GM19043 (cell line): ENCODE measurements at regions not wholly inside any gene's neighbourhood (a gene's known extent, or its start where the extent isn't known, plus 50 kb on each side); places are given as distances from the start of the nearest gene placed in this dataset.
"Not testable (repeated sequence)": the region's sequence is repeated elsewhere in the genome, so short reads cannot be mapped to it uniquely, and the experiment has no call there.

ENCODE experiments used
- ATAC-seq: cut with Tn5 transposase; IDR thresholded peaks from one replicate; pipeline ENCODE4 v1.9.1; 2021; ENCODE audit warnings: low read depth; ENCODE audit not compliant: unreplicated experiment

DNA sequence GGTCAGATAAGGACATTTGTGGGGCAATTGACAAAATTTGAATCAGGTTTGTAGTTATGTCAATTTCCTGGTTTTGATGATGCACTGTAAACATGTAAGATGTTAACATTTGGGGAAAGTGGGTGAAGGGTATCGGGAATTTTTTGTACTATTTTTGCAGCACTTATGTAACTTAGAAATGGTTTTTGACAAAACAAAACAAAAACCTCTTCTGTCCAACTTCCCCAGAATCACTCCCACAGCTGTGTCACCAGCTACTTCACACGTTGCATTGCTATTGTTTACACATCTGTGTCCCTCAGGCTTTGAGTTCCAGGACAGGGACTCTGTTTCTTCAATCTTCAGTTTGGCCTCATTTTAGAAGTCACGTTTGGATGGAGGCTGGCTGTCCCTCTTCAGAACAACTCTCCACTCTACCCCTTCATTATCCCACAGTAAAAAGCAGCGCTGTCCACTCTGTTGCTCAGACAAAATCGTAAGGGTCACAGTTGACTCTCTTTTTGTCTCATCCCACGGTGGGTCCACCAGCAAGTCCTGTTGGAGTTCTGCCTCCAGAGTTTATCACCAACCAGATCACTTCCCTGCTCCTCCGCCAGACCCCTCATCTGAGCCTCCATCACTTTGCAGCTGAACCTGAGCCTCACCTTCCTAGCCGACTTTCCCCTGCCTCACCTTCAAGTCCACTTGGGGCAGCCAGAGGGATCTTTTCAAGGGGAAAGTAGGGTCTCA is 63.2 kb downstream of the NENF start:
- ATAC-seq, result no peak

DNA sequence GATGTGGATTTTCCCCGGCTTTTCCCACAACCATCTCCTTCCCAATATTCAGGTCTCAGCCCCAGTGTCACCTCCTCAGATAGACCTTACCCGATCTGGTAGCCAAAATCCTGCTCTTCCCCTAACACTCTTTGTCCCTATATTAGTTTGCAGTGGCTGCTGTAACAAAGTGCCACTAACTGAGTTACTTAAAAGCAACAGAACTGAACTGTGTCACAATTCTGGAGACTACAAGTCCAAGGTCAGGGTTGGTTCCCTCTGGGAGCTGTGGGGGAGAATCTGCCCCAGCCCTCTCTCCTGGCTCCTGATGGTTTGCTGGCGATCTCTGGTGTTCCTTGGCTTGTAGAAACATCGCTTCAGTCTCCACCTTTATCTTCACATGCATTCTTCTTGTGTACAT is 64.0 kb downstream of the NENF start:
- no peak for ATAC-seq

DNA sequence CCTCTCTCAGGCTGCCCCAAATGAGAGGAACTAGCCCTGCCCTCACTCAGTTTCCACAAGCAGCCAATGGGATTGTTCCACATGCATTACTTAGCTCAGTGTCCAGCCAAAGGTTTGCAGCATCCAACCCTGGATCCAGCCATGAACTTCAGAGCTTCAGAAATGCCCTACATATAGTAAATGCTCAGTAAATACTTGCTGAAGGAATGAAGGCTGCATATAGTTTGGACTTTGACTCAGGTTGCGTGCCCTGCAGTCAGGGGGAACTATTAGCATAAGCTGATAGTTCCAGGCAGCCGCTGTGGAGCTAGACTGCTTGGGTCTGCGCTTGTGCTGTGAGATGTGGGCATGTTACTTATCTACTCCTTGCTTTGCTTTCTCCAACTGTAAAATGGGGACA is 64.8 kb downstream of the NENF start:
- no peak for ATAC-seq

DNA sequence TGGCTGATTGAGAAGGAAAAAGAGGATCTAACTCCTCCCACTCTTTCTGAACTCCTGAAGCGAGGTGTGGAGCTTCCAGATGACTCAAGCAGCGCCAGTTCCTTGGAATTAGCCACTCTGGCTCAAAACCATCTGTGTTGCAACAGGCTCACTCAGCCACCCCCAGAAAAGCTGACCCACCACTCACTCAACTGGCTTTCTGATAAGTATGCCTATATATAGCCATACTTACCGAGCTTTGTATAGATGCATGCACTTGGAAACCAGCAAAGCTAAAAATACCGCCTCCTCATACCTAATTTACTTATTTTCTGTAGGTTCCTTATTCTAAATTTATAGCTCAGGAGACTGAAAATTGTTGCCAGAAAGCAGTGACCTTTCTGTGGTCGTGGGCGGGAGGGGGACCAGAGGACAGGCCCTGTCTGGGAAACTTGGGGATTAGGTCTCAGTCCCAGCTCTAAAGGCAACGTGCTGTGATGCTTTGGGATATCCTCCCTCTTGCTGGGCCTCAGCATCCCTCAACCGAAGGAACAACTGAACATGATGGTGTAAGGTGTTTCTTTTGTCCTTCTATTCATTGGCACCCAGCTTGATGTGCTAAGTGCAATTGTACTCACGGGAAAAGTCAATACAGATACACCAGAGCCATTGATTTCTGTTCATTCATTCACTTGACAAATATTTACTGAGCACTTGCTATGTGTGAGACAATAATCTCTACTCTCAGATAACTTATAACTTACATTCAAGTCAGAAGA is 65.7 kb downstream of the NENF start:
- no peak for ATAC-seq

DNA sequence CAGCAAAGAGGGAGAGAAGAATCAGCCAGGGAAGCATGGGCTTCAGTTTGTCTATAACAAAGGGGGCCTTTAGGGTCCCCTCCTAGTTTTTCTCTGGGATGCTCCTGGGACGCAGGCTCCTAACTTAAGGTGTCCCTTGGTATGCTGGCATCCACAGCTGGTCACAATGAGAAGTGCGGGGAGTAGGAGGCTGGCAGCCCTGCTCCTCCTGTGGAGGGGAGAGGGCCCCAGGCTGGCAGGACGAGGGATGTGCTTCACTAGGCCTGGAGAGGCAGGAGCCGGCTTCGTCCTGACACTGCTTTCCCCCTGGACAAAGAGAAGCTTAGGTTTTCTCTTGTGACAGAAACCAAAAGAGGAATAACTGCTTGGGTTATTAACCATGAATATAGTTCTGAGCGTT is 67.6 kb downstream of the NENF start:
- no peak for ATAC-seq

DNA sequence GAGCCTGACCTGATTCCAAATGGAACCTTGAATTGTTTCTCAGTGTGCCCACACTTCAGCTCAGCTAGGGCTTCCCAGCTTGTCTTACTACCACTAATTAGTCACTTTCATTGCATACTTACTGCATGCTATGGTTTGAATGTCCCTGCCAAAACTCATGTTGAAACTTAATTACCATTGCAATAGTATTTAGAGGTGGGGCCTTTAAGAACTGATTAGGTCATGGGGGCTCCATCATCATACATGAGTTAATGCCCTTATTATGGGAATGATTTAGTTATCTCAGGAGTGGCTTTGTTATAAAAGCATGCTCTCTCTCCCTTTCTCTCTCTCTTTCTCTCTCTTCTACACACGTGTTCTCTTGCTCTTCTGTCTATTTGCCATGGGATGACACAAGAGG is 68.3 kb downstream of the NENF start:
- ATAC-seq, result no peak

DNA sequence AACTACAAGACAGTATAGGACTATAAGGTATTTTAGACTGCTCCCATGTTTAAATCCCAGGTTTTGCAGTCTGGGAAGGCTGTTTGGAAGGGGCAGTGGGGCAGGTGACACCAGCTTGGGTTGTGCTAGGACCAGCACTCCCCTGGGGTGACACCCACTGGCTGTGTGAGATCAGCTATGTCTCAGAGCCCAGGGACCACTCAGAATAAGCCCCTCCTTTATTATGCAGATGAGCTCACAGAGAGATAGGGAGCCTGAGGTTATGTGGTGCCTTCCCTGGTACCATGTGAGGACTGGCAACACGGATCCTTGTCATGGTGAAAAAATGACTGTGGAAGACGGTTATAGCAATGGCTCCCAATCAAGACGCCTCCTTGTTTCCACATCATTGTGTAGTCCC is 71.0 kb downstream of the NENF start:
- ATAC-seq, result no peak

DNA sequence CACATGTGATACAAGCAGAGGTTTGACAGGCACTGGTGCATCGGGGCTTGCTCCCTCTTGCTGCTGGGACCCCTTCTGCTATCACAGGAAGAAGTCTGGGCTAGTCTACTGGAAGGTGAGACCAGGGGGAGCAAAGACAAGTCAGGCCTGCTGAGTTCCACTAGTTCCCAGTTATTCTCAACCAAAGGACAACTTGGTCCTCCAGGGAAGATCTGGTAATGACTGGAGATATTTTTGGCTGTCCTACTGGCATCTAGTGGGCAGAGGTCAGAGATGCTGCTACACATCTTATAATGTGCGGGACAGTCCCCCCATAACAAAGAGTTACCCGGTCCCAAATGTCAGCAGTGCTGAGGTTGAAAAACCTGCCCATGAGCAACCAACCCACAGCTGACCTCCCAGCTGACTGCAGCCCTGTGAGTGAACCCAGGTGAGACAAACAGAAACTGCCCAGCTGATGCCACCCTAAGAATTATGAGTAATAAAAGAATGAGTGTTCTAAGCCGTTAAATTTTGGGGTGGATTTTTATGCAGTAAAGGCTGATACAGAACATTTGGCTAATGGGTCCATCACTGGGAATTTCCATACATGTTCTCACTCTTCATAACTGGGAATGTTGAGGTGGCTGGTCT is 71.6 kb downstream of the NENF start:
- ATAC-seq, result no peak

DNA sequence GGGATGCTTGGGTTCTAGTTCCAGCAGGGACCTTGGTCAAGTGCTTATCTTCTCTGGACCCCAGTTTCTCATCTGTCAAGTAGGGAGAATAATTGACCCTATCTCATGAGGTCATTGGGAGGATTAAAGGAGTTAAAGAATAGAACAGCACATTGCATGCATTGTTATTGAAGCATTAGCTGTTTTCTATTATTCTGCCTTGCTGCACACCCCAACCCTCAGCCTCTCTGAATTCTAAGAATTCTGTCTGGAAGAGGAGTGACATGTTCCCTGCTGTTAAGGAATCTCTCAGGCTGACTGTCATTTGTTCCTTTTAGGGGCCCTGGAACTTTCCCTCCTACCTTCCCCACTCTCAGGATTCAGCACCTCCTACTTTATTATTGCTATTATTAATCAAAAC is 73.9 kb downstream of the NENF start:
- no peak for ATAC-seq

DNA sequence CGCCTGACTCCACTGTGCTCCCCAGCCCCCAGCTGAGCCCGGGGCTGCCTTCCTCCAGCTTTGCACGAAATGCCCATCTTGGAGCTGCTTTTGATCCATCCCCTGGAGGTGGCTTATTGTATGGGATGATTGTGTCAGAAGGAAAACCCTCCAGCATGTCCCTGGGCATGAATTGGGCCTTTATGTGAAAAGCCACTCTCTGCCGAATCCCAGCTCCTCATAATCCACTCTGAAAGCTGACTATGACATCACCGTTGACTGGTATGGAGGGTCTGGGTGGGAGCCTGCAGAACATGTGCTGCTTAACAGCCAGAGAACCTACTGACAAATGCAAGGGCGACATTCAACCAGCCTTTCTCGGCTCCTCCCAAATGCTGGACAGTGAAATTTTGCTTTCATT is 74.6 kb downstream of the NENF start:
- ATAC-seq, result no peak

DNA sequence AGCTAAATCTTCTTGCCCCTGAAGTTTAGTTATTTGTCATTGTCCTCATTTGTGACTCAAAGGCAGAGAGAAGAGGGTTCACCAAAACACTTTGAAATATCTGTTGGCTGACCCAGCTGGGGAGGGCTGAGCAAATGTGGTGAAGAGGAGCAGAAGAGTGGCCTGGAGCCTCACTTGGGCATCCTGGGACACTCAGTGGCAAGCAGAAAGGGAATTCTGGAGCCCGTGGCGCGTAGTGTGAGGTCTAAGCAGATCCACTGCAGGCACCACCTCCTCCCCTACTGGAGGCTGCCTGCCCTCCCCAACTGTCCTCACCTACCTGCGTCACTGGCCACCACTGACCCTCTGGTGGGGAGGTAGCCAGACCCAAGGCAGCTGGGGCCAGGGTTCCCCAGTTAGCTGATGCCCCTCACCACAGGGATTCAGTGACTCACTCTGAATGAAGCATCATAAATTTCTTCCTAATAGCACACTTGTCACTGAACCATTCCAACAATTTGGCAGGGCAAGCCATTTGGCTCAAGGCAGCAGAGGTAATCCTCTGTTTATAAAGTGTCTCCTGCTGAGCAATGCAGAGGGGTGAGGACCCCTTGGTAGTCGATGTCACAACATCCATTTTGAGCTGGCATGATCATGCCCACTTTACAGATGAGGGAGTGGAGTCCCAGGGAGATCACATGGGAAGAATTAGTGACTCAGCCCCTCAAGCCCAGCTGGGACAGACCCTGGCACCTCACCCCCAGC is 80.3 kb downstream of the NENF start:
- ATAC-seq, result no peak

DNA sequence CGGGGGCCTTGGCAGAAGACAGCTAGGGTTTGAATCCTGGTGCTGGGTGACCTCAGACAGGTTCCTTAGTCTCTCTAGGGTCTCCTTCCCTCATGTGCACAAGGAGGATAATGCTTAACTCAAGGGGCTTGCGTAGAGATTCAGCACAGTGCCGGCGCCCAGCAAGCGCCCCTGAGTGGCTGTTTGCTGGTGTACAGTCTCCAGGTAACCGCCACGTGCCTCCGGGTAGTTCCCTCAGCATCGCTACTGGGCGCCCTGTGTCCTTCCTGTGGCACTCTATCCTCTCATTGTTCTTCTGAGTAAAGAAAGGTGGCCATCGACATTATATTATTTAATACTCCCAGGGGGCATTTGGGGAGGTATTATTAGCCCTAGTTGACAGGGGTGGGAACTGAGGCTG is 80.9 kb downstream of the NENF start:
- no peak for ATAC-seq

DNA sequence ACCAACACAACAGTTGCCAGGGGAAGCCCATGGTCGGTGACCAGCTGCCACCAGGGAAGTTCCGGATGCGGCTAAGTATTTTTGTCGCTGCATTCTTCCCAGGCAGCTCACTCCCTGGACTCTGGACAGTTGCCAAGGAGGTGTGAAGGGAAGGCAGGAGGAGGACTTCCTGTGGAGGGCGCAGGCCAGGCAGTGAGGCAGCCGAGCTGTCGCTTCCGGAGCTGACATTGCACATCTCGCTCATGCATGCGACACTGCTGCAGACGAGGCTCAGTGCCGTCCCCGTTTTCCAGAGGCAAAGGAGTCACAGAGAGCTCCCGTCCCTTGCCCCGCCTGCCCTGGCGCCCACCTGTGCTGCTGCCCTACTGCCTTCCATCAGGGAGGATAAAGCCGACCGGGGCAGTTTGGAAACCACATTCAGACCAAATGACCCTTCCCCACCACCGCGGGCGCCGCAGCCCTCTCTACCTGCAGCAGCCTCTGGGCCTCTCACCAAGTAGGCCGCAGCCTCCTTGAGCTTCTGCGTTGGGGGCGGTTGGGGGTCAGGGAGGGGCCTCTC is 81.4 kb downstream of the NENF start:
- no peak for ATAC-seq

DNA sequence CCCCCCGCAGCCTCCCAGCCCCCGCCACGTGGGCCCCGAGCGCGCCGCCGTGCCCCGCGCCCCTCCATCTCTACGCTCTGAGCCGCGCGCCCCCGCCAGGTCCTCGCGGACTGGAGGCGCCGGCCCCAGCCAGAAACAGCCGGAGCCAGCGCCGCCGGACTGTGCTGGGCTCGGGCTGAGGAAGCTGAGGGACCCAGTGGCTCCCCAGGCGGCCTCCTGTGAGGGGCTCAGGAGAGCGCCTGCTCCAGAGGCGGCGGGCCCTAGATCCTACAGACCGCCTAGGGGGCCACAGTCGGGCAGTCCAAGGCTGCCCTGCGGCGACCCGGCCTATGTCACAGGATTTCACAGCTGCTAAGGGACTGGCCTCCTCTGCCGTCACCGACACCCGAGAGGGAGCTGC is 82.1 kb downstream of the NENF start:
- no peak for ATAC-seq

DNA sequence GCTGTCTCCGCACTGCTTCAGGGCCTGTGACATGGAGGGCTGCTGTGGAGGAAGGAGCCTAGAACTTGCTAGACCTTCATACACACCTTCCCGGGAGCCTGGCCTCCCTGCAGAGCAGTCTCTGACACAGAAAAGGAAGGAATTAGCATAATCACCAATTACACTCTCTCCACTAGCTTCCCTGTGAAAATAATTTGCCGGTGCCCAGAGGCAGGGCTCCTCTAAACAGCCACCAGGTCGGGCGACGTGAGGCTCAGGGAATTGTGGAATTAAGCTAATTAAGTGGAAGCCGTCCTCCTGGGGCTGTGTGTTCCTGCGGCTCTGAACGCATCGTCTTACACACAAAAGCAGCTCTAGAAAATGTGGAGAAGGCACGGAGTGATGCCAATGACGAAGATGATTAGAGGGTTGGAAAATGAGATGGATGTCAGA is 82.6 kb downstream of the NENF start:
- ATAC-seq, result no peak

DNA sequence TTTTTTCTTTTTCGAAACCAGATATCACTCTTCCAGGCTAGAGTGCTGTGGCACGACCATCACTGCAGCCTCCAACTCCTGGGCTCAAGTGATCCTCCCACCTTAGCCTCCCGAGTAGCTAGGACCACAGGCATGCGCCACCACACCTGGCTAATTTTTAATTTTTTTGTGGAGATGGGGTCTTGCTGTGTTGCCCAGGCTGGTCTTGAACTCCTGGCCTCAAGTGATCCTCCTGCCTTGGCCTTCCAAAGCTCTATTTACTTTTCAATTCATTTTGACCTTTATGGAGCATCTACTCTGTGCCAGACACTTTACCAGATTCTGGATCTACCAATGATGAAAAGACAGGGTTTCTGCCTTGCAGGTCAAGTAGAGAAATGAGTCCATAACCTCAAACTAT is 83.3 kb downstream of the NENF start:
- not testable (repeated sequence) for ATAC-seq

DNA sequence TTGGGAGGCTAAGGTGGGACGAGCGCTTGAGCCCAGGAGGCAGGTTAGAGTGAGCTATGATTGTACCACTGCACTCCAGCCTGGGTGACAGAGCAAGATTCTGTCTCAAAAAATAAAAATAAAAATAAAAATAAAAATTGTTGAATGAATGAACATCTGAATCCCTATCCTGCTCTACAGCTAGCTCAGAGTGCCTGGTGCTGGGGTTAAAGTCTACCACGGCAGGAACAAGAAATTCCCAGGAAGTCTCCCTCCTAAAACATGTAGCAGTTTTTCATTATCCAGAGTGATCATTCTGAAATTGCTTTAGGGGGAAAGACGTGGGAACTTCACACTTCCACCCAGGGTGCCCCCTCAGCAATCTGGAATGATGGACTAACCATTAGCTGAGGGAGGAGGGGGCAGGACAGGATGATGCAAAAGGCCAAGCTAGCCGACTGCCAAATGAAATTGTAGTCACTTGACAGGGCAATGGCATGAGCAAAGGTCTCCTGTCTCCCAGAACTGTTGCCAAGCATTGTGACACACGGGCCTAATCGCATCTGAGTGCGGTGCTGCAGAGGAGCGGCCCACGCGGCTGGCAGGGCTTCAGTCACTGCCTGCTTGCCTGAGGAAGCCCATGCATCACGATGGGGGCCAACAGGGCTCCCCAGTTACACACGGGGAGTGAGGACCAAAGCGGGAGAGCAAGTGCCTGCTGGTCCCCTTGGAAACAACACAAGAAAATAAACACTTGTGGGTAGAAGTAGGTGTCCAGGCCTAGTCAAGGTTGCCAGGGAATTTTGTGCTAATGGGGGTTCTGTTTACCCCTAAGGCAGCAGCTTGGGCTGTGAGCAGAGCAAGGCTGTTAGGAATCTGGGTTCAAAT is 85.7 kb downstream of the NENF start:
- ATAC-seq, result no peak

DNA sequence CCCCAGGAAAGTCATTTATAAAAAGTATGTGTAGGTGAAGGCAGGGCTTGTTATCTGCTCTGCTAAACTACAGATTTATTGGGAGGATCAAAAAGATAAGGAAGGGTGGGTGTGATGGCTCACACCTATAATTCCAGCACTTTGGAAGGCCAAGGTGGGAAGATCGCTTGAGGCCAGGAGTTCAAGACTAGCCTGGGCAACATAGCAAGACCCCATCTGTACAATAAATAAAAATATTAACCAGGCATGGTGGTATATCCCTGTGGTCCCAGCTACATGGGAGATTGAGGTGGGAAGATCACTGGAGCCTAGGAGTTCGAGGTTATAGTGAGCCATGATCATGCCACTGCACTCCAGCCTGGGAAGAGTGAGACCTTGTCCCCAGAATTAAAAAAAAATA is 86.4 kb downstream of the NENF start:
- ATAC-seq, result no peak

DNA sequence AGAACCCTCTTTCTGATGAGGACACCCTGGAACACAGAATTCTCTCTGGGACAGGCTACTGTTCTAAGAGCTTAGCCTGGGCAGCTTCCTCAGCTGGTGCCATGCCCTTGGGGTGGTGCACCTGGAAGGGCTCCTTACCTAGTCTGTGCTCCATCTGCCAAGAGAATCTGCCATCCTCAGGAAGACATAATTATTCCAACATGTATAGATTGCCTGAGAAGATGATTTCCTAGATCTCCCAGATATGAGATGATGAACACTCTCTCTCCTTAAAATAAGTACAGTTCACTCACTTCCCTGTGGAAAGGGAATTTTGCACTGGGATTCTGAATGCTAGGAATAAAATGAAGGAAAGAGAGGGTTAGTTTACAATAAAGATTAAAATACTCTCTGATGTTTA is 87.6 kb downstream of the NENF start:
- ATAC-seq, result no peak

DNA sequence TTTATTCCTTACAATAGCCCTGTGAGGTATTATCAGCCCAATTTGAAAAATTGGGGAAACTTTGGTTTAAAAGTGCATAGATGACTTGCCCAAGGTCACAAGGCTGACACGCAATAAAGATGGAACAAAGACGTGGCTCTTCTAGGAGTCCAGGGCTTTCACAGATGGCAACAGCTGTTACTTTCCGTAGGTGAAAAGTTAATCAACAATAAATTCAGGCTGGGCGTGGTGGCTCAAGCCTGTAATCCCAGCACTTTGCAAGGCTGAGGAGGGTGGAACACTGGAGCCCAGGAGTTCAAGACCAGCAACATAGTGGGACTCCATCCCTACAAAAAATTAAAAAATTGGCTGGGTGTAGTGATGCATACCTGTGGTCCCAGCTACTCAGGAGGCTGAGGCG is 87.8 kb upstream of the ATF3 start:
- no peak for ATAC-seq
